GM19239 (cell line): ENCODE measurements at regions not wholly inside any gene's neighbourhood (a gene's known extent, or its start where the extent isn't known, plus 50 kb on each side); places are given as distances from the start of the nearest gene placed in this dataset.
A peak's percentile ranks its signal among the peaks of the same experiment; 100 is the strongest.

Experiments
- DNase-seq: peaks from one replicate; pipeline ENCODE4 v3.0.0; 2011; ENCODE audit warnings: low spot score; ENCODE audit not compliant: insufficient read length
- FAIRE-seq: peaks from 2 replicates; lab custom pipeline; 2011; peaks lifted over from hg19 to GRCh38; lab: Jason Lieb, UNC

- DNase-seq (no peak), FAIRE-seq (no peak)
These were observed 80.2 kb upstream of the GCFC2 start for GRCh38 chr2:75790814-75791467.

DNA sequence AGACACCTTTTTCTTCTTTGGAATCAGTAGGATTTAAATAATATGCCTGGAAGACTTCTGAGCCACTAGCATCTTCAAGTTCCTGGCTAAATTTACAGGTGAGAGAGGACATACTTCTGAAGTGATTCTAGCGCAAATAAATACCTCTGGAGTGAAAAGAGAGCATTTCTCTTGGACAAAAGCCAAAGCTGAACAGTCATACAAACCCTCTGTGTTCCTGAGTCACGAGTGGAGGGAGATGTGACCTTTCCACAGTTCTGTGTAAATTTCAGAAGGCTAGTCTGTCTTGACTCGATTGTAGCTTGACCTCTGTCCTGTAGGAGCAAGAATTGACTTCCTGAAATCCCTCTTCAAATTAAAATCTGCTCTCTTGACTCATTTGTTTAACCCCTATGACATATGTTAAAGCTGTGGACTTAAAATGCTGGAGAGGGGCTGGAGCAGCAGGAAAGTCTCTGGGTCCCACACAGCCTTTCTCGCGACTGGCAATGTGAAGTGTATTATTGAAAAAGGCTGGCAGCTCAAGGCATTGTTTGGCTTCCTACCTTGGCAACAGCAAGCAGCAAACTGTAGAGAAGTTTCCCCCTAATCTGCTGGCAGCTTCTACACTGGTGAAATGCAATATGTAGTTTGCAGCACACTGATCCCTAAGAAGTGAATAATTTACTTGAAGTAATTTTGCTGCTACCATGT lies 79.6 kb upstream of the GCFC2 start:
- DNase-seq: no peak
- FAIRE-seq: no peak

DNA sequence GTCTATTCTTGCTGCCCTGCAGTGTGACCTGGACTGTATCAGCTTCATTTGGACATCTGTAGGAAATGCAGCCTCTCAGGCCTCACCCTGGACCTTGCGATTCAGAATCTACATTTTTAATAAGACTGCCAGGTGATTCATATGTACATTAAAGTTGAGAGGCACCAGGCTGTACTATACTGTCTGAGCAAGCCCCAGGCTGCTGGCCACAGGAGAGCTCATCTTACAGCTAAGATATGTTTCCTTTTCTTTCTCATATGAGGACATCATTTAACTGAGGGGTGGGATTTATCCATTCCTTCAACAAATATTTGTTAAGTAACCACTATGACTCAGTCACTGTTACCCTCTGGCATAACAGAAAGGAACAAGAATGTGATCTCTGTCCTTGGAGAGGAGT lies 78.2 kb upstream of the GCFC2 start:
- DNase-seq (no peak), FAIRE-seq (no peak)

- FAIRE-seq (no peak), DNase-seq (no peak)
These were observed 77.4 kb upstream of the GCFC2 start for GRCh38 chr2:75788154-75788553.

DNA sequence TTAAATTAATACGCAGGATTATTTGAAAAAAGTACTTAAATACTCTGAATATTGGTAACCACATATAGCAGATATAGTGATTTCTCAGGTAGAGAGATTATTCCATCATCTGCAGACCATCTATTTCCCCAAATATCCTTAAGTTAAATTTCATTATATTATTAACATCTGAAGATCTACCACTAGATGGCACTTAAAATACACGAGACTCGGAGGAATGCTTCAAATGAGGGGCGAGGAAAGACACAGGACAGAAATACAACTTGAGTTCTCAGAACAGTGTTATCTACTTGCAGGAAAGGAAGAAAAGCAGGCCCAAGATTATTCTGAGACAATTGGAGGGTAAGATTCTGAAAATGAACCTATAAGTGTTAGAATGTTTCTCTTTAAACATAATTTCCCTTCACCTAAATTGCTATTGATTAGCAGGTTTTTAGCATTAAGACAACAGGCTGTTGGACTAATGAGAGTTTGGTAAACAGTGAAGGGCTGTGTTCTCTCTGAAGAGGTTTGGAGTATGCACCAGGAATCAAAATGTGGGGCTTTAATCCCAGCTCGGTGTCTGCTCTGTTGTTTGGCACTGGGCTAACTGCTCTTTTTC lies 76.9 kb upstream of the GCFC2 start:
- FAIRE-seq (peak; percentile 70), DNase-seq (no peak)

DNA sequence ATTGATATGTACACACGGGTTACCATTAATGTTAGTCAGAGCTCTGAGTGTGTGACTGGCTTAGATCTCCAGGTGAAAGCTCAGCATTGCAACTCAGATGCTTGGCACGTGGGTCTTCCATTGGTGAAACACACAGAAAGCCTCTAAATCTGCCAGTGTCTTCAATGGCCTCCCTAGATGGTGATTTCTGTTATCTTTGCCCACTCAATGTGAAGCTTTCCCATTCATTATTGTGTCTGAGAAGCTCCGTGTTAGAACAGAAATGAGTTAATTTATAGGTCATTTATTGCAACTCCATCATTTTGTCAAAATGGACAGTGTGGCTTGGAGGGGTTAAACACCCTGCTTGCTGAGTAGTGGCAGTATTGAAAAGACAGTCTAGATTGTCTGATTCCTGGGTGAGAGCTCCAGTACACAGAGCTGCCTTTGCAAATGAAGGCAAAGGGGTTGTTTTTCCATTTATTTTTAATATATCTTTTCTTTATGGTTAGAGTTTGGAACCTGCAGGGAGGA lies 64.7 kb upstream of the GCFC2 start:
- FAIRE-seq (no peak), DNase-seq (no peak)

DNA sequence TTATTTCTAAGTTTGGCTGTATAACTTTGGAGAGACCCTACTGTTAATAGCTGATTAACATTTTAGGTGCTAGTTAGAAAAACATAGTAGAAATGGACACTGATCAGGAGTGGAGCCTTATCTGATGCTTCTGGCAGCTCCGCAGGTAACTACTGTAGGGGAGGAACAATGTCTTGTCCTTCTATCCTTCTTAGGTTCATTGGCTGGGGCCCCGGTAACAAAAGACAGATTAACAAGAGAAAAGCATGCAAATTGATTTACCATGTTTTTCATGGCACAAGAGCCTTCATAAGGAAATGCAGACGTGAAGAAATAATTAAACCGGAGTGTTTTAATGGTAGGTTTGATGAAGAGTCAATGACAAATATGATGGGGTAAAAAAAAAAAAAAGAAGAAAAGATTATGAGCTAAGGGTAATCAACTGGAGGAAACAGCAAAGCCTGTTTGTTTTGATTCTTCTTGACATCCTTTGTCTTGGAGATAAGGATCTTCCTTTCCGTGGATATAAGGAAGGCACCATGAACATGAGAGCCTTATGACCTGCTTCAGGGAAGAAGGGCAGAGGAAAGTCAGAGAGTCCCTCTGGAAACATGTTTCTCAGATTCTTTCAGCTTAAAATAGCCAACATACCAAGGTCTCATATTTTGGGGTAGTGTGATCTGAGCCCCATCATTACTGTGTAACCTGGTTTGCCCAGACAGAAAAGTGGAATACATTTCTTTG lies 62.4 kb upstream of the GCFC2 start:
- DNase-seq (no peak), FAIRE-seq (no peak)

- FAIRE-seq: no peak
- DNase-seq: no peak
These were observed 55.1 kb upstream of the GCFC2 start for GRCh38 chr2:75765798-75766197.

GRCh38 chr2:75764611-75765010 lies 53.9 kb upstream of the GCFC2 start:
- DNase-seq (no peak), FAIRE-seq (no peak)
